HCT116 (cell line): ENCODE measurements at regions not wholly inside any gene's neighbourhood (a gene's known extent, or its start where the extent isn't known, plus 50 kb on each side); places are given as distances from the start of the nearest gene placed in this dataset.

ENCODE experiments used
- ATAC-seq: fragments of 200-7000 bp; cut with Tn5 transposase; 2 replicates; pipeline ENCODE4 v1.9.1; 2020; ENCODE audit warnings: mild to moderate bottlenecking, moderate library complexity
- BruUV-seq: library from RNA; stranded (reverse); fragments of 400-500 nt; replicated peaks from 2 replicates; lab custom pipeline; 2021; lab: Mats Ljungman, UMichigan
- CTCF ChIA-PET: fragments of 300-600 bp; sonication (Branson Sonifier 250); formaldehyde crosslinking; loops from one replicate; lab custom pipeline; 2021; ENCODE audit warnings: antibody characterized with exemption; lab: Charles Lee
- POLR2A ChIA-PET: fragments of 300-600, 350-600 bp; sonication (Branson Sonifier 250); formaldehyde crosslinking; loops from one replicate; lab custom pipeline; 2021; ENCODE audit warnings: antibody characterized with exemption; lab: Charles Lee
- RAD21 ChIA-PET, 2 experiments: fragments of 300-600 bp; sonication (Branson Sonifier 250); formaldehyde crosslinking; loops; one replicate each; lab custom pipeline; 2023; ENCODE audit warnings: low total read pairs in 2 of 2; ENCODE audit not compliant: uncharacterized antibody in 2 of 2, unreplicated experiment in 2 of 2, low non-redundant PET in 1 of 2; lab: Charles Lee
- DNase-seq: peaks from one replicate; pipeline ENCODE4 v3.0.0-alpha.2; 2010; ENCODE audit warnings: low read depth, low spot score
- H2AFZ ChIP-seq: fragments of 200-600 bp; shearing (Covaris generic), sonication (generic); 2 replicates; pipeline ENCODE4 v1.6.1; 2017; ENCODE audit warnings: low read depth, mixed run types, mixed read lengths, antibody characterized with exemption, low read length; ENCODE audit not compliant: poor library complexity, severe bottlenecking
- H3K27ac ChIP-seq: 2 replicates; pipeline ENCODE4 v1.5.1; 2012; ENCODE audit warnings: low read depth, low read length
- H3K27me3 ChIP-seq: fragments of 200-600 bp; sonication (generic); 2 replicates; pipeline ENCODE4 v1.6.1; 2016; ENCODE audit warnings: mixed run types, low read length, mixed read lengths; ENCODE audit not compliant: insufficient read depth
- H3K36me3 ChIP-seq, 2 experiments: fragments of 200-500 bp in 1 of 2; fragments of 200-600 bp in 1 of 2; sonication (Bioruptor generic) in 1 of 2; sonication (generic) in 1 of 2; 2 replicates each; pipeline versions ENCODE4 v1.5.1 to v1.6.1; 2014 to 2016; ENCODE audit warnings: low read length in 2 of 2, inconsistent platforms in 1 of 2, mixed read lengths in 1 of 2, mixed run types in 1 of 2; ENCODE audit not compliant: insufficient read depth in 2 of 2, control insufficient read depth in 1 of 2
- H3K4me1 ChIP-seq, 2 experiments: fragments of 200-600 bp in 1 of 2; sonication (generic) in 1 of 2; 2 replicates each; pipeline versions ENCODE4 v1.5.1 to v1.6.1; 2012 to 2017; ENCODE audit warnings: low read length in 2 of 2, inconsistent platforms in 1 of 2, mild to moderate bottlenecking in 1 of 2, mixed read lengths in 1 of 2, mixed run types in 1 of 2, moderate library complexity in 1 of 2; ENCODE audit not compliant: insufficient read depth in 2 of 2, control insufficient read depth in 1 of 2
- H3K4me2 ChIP-seq: fragments of 200-600 bp; sonication (generic); 2 replicates; pipeline ENCODE4 v1.6.1; 2017; ENCODE audit warnings: mixed run types, low read length, mixed read lengths
- H3K4me3 ChIP-seq, 2 experiments: fragments of 200-600 bp in 1 of 2; sonication (generic) in 1 of 2; replicated peaks in 1 of 2; 2 replicates each; pipeline ENCODE4 v1.5.1; 2011 to 2016; ENCODE audit warnings: low read length in 2 of 2, control low read depth in 1 of 2, low read depth in 1 of 2, mild to moderate bottlenecking in 1 of 2, mixed read lengths in 1 of 2, mixed run types in 1 of 2
- H3K79me2 ChIP-seq: fragments of 200-600 bp; sonication (generic); 2 replicates; pipeline ENCODE4 v1.6.1; 2017; ENCODE audit warnings: mild to moderate bottlenecking, mixed run types, low read length, moderate library complexity, mixed read lengths; ENCODE audit not compliant: insufficient read depth
- H3K9ac ChIP-seq: fragments of 200-600 bp; sonication (generic); 2 replicates; pipeline ENCODE4 v1.6.1; 2016; ENCODE audit warnings: low read length, mixed read lengths
- H3K9me2 ChIP-seq: fragments of 200-600 bp; sonication (generic), shearing (Covaris generic); 2 replicates; pipeline ENCODE4 v1.6.1; 2017; ENCODE audit warnings: mixed run types, mild to moderate bottlenecking, moderate library complexity; ENCODE audit not compliant: insufficient read depth
- H3K9me3 ChIP-seq, 2 experiments: fragments of 200-500 bp in 1 of 2; fragments of 200-600 bp in 1 of 2; sonication (Bioruptor generic) in 1 of 2; sonication (generic) in 1 of 2; 2 replicates each; pipeline ENCODE4 v1.6.1; 2014 to 2017; ENCODE audit warnings: low read length in 2 of 2, mixed read lengths in 2 of 2, inconsistent platforms in 1 of 2, low read depth in 1 of 2, mild to moderate bottlenecking in 1 of 2, mixed run types in 1 of 2, moderate library complexity in 1 of 2; ENCODE audit not compliant: control insufficient read depth in 1 of 2, insufficient read depth in 1 of 2
- H4K20me1 ChIP-seq: fragments of 200-600 bp; sonication (generic), shearing (Covaris generic); 2 replicates; pipeline ENCODE4 v1.6.1; 2017; ENCODE audit warnings: mixed run types, mild to moderate bottlenecking, moderate library complexity; ENCODE audit not compliant: insufficient read depth
- CEBPB ChIP-seq: IDR thresholded peaks from 2 replicates; pipeline ENCODE4 v1.6.1; 2012; ENCODE audit warnings: low read depth
- ELF1 ChIP-seq: IDR thresholded peaks from 2 replicates; pipeline ENCODE4 v1.6.1; 2012; ENCODE audit warnings: low read depth, borderline replicate concordance
- EZH2 ChIP-seq: fragments of 200-600 bp; sonication (generic); IDR thresholded peaks from 2 replicates; pipeline ENCODE4 v1.6.1; 2017; ENCODE audit warnings: antibody characterized with exemption, mixed run types
- FOSL1 ChIP-seq: IDR thresholded peaks from 2 replicates; pipeline ENCODE4 v1.6.1; 2012; ENCODE audit warnings: low read depth
- JUND ChIP-seq: IDR thresholded peaks from 2 replicates; pipeline ENCODE4 v1.6.1; 2012
- MAX ChIP-seq: IDR thresholded peaks from 2 replicates; pipeline ENCODE4 v1.6.1; 2012
- POLR2AphosphoS5 ChIP-seq: IDR thresholded peaks from 2 replicates; pipeline ENCODE4 v1.6.1; 2011; ENCODE audit warnings: mild to moderate bottlenecking, low read depth, low read length, moderate library complexity
- RAD21 ChIP-seq: IDR thresholded peaks from 2 replicates; pipeline ENCODE4 v1.6.1; 2012; ENCODE audit warnings: low read depth, mild to moderate bottlenecking
- SP1 ChIP-seq: IDR thresholded peaks from 2 replicates; pipeline ENCODE4 v1.6.1; 2012; ENCODE audit warnings: low read depth
- SRF ChIP-seq: IDR thresholded peaks from 2 replicates; pipeline ENCODE4 v1.6.1; 2012; ENCODE audit warnings: low read depth
- YY1 ChIP-seq: IDR thresholded peaks from 2 replicates; pipeline ENCODE4 v1.6.1; 2011; ENCODE audit warnings: low read length, low read depth, moderate library complexity, mild to moderate bottlenecking; ENCODE audit not compliant: insufficient replicate concordance; ENCODE audit errors: extremely low read depth
- ZBTB33 ChIP-seq: IDR thresholded peaks from 2 replicates; pipeline ENCODE4 v1.6.1; 2011; ENCODE audit warnings: mild to moderate bottlenecking, low read length, moderate library complexity; ENCODE audit not compliant: insufficient replicate concordance; ENCODE audit errors: extremely low read depth
- ZFX ChIP-seq: fragments of 450-650 bp; IDR thresholded peaks from 2 replicates; pipeline ENCODE4 v1.6.1; 2017
- ZNF274 ChIP-seq: fragments of 200-500 bp; sonication (Bioruptor generic); IDR thresholded peaks from 2 replicates; pipeline ENCODE4 v1.6.1; 2014; ENCODE audit warnings: mild to moderate bottlenecking, low read depth, low read length, inconsistent platforms
- intact Hi-C: fragments of 100-400 bp; cut with micrococcal nuclease; formaldehyde crosslinking; loops from 2 replicates; pipeline ENCODE4 v1.10.0; 2022

- ChIA-PET CTCF (no interaction called here), POLR2A (no interaction called here), RAD21 (no interaction called here)
- Histone ChIP-seq H3K9me3 (no peaks in the 10 kb centered on the region), H3K4me1 (no peaks in the 10 kb centered on the region), H3K9ac (no peak overlapping the region), H4K20me1 (no peaks in the 10 kb centered on the region), H3K36me3 (no peaks in the 10 kb centered on the region; a peak in 1 of 4 replicates), H3K4me2 (no peak overlapping the region), H2AFZ (no peak overlapping the region), H3K4me3 (no peak overlapping the region), H3K27me3 (no peaks in the 10 kb centered on the region), H3K9me2 (no peaks in the 10 kb centered on the region; the same call in 1 of the 2 replicates), H3K27ac (no peak overlapping the region), H3K79me2 (no peaks in the 10 kb centered on the region)
- DNase-seq (no peak), ATAC-seq (no peak)
- intact Hi-C loops = no loop called here
- BruUV-seq = no TSS peak
- TF ChIP-seq MAX = no peak
Measured at GRCh38 chr3:145384307-145384706, 776.7 kb downstream of the PLOD2 start.

GRCh38 chr3:145387211-145387610 lies 773.8 kb downstream of the PLOD2 start:
- Histone ChIP-seq H3K4me3 (no peak overlapping the region), H2AFZ (no peak overlapping the region), H3K9ac (no peak overlapping the region), H3K27ac (no peak overlapping the region), H3K4me1 (no peaks in the 10 kb centered on the region), H3K4me2 (no peak overlapping the region), H4K20me1 (no peaks in the 10 kb centered on the region), H3K9me2 (no peaks in the 10 kb centered on the region; the same call in 1 of the 2 replicates), H3K79me2 (no peaks in the 10 kb centered on the region), H3K36me3 (no peaks in the 10 kb centered on the region; a peak in 1 of 4 replicates), H3K9me3 (no peaks in the 10 kb centered on the region), H3K27me3 (no peaks in the 10 kb centered on the region)
- RAD21 ChIA-PET = no interaction called here
- POLR2A ChIA-PET = no interaction called here
- TF ChIP-seq EZH2 (no peak), FOSL1 (no peak), ZBTB33 (no peak), SRF (no peak), ZNF274 (no peak), RAD21 (no peak), ZFX (no peak), MAX (no peak), JUND (no peak), POLR2AphosphoS5 (no peak), YY1 (no peak), CEBPB (no peak), ELF1 (no peak), SP1 (no peak)
- CTCF ChIA-PET = no interaction called here
- BruUV-seq = no TSS peak
- intact Hi-C loops = no loop called here
- ATAC-seq (no peak), DNase-seq (no peak)
